T-helper 2 cell treated with Interferon-gamma antibody and Interleukin-4, amounts not matched to agents 100 ng/mL and 5 ng/mL, for 36 hours (primary cell): ENCODE measurements at regions not wholly inside any gene's neighbourhood (a gene's known extent, or its start where the extent isn't known, plus 50 kb on each side); places are given as distances from the start of the nearest gene placed in this dataset.

Experiments used
- intact Hi-C: fragments of 100-400 bp; cut with micrococcal nuclease; formaldehyde crosslinking; loops from one replicate; pipeline ENCODE4 v1.15.1; 2023

DNA sequence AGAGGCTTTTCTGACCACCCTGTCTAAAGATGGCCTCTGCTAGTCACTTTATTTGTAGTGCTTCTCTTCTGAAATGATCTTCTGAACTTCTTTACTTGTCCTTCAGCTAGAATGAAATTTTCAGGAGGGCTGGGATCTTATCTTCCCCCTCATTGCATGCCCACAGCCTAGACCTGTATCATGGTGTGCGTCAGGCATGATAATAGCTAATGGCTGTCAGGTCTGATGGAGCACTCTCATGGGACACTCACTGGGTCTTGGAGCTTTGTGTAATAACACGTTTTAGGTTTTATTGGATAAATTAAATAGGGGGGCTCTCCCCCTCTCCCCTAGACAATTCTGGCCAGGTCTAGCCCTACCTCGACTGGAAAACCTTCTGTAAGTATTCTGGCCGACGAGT is 97.1 kb upstream of the NRXN3 start:
- intact Hi-C loops: no loop called here

DNA sequence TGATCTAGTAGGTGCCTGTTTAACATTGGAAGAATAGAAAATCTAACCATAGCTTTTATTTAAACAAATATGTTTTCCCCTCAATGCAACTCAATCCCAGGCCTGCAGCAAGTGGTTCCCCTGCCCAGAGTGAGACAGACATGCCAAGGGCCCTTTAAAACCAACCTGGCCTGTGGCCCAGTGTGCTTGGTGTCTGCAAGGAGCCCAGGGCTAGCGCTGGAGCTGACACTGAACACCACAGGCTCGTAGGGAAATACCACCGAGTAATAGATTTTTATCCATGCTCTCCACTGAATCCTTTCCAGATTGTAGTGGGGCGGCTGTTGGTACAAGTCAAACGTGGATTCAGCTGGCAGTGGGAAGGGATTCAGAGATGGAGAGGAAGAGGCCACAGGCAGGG is 95.6 kb upstream of the NRXN3 start:
- intact Hi-C loops: no loop called here

DNA sequence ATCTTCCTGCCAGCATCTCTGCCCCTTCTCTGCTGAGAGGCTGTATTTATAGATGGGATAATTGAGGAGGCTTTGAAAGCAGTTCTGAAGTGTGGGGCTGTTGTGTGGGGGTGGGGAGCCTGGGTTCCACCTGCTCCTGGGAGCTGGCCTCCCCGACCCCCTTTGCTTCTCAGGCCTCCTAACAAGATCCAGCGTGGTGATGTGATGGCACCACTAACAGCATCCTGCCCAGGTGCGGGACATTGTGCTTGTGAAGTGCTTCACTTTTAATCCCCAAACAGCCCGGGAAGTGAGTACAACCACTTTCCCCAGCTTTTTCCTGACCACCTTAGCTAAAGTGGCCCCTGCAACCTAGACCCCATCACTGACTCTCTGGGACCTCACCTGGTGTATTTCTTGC is 95.1 kb upstream of the NRXN3 start:
- intact Hi-C loops: no loop called here

DNA sequence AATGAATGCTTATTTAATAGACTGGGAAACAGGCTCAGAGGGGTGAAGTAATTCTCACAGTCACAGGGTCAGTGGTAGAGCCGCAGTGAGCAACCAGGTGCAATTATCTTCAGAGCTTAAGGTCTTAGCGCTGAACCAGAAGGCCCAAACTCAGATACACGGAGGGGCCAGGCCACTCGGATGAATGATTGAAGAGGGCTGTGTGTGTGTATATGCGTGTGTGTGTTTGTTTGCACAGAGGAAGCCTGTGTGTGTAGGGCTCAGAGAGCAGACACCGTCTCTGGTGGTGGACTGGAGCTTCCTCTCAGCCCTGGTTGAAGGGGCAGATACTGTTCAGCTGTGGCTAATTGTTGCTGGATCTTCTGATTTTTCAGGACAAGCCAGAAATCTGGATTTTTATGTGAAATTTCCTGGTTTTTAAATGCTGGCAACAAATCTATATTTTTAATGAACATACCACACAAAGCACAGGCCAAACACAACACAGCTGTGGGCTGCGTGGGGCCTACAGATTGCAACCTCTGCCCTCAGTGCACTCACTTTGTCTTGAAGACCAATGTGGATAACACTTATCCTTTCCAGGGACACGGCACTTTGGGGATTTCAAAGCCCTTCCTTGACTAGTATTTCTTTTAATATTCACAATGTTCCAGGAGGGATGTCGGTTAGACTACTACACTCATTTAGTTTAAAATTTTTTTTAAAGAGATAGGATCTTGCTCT is 94.5 kb upstream of the NRXN3 start:
- intact Hi-C loops: no loop called here

DNA sequence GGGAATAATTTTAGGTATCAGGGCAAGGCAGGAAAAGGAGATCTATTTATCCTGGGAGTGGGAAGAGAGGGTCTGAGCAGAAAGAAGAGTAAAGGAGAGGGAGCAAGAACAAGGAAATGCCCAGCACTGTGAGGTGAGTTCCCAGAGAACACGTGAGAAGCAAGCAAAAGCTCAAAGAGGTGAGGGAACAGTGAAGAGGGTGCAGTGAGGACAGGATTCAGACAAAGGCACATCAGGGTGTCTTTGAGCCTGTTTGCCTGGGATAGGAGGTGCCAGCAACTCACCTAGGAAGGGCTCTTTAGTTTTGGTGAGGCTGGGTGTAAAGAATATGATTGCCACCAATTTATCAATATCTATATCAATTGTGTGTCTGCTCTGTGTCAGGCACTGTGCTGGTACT is 88.9 kb upstream of the NRXN3 start:
- intact Hi-C loops: no loop called here

DNA sequence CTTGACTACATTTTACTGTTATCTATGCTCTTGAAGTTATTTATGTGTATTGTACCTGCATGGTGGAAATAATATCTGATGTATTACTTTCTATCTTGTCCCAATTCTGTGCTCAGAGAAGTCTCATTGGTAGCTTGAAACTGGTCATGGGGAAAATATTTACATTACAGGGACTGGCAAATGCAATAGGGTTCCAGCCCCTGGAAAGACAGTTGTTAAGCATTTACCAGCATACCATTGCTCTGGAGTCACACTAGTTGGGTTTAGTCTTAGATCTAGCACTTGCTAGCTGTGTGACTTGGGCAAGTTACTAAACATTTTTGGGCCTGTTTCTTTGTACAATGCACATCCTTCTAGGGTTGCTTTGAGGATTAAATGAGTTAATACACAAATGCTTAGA is 86.3 kb upstream of the NRXN3 start:
- intact Hi-C loops: no loop called here

DNA sequence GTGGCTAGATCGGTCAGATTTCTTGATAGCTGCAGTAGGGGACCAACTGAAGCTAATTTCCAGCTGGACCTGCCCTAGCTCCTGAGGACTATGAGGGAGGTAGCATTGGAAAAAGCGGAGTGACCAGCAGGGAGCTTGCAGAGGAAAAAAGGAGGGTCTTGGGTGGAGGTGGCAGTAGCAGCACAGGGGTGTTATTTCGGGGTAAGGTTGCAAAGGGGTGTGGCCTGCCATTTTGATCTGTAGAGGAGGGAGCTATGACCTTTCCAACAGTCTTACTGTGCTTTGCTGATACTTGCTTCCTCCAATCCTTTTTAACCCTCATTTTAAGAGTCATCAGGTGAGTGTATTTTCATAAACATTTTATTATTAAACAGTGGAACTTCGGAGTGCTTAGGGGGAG is 83.8 kb upstream of the NRXN3 start:
- intact Hi-C loops: no loop called here

DNA sequence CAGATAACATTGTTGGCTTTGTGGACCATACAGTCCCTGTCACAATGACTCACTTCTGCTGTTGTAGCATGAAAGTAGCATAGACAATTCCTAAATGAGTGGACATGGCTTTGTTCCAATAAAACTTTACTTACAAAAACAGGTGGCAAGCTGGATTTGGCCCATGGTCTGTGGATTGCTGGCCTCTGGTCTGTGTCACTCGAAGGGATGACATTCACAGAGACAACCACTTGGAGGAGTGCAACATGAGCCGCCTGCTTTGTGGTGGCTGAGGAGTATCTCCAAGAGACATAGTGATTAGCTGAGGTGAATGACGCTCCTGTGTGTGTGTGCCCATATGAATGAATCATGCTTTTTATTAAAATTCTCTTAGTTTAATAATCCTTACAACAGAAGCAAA is 81.3 kb upstream of the NRXN3 start:
- intact Hi-C loops: no loop called here

DNA sequence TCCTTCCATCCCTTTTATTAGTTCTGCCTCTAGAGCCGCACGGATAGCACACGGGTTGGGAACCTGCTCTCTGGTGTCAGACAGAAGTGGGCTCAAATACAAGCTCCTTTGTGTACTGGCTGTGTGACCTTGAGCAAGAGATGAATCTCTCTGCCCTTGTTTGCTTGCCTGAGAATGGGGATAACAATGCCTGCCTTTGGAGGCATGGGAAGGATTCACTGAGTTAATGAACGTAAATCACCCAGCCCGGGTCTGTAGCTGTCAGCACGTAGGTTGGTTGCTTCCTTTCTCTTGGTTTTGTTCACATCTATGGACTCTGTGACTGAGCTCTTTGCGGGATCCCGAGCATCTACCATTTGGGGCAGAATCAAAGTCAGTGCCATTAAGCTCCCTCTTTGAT is 79.3 kb upstream of the NRXN3 start:
- intact Hi-C loops: no loop called here

DNA sequence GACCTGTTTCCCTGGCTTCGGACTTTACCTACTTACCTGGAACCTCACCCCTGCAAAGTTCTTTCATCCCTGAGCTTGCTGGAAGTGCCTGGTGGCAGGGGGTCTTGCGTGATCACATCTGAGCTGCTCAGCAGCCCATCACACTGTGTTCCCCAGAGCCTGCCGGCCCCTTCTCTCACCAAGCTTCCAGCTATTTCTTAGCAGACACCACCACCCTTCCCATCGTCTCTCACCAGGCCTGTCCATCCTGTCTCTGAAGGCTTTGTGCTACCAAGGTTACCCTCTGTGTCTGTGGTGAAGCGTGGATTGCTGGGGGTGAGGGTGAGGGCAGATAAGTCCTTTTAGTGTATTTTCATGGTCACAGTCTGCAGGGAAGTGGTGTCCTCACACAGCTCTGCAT is 78.8 kb upstream of the NRXN3 start:
- intact Hi-C loops: no loop called here

DNA sequence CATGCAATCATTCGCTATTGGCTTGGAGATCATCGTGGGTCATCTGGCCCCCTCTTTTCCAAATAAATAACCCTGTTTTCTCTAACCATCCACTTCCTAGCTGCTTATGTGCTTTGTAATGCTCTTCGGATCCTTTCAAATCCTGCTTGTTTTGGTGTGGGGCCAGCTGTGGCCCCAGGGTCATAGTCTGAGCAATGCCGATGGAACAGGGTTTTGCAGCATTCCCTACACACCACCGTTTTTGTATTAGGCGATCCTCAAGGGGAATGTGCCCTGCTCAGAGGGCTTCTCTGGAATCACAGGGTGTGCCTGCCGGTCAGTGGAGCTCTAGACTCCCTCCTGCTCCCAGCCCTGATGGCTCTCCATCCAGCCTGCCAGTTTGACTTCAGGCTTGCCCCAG is 78.1 kb upstream of the NRXN3 start:
- intact Hi-C loops: no loop called here

DNA sequence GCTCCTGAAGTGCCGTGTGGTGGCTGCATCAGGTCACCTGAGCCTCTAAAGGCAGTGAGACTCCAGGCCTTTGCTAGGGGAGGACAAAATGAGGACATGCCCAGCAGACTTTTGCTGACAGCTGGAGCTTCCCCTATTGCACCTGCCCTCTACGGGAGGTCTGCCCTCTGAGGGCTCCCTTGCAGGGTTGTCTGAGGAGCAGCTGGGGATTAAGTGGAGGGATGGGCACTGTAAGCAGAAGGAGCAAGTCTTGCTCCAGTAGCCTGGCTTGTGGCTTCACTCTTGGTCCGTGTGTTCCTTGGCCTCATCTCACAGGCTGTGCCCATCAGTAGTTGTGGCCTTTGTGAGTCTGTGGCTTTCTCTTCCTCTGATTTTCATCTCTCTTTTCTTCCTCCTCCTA is 66.9 kb upstream of the NRXN3 start:
- intact Hi-C loops: no loop called here

DNA sequence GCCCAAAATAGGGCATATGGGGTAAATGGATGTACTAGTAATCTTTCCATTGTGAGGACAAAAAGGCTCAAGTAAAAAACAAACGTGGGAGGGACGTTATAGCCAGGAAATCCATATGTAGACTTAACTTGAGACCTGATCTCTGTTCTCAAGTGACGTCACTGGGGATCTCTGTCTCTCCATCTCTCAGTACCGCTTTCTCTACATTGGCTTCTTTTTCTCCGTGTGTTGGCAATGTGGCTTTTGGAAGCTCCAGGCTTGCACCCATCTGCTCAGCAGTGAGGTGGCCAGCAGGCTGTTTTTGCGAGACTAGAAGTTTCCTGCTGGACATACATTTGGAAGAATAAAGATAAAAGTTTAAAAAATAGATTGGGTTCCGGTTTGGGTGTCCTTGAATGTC is 66.0 kb upstream of the NRXN3 start:
- intact Hi-C loops: no loop called here

DNA sequence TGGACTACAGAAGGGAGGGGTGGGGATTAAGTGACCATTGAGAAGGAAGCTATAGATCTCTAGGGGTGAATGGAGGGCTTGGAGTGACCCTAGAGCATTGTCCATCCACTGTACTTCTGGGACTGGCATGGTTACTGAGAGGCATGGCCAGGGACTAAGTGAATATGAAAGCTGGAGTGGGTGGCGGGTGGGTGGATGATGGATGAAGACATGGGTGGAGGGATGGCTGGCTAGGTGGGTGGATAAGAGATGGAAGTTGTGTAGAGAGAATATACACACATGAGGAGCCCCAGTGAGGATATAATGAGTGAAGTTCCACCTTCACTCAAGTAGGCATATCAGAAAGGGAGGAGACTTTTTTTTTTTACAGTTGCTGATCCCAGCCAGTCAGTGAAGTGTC is 65.5 kb upstream of the NRXN3 start:
- intact Hi-C loops: no loop called here

DNA sequence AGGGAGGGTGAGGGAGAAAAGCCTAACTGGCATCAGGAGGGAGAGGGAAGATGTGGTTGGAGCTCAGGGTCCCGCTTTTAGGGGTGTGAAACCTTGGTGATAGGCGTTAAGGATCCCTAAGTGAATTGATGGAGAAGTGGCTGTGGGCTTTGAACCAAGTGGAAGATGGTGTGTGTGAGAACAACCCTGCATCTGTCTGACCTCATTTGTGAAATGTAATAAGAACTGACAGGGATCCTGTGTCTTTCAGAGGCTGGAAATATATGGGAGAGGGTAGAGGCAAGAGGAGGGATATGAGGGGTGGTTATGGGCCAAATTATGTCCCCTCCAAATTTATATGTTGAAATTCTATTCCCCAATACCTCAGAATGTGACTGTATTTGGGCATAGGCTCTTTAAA is 63.8 kb upstream of the NRXN3 start:
- intact Hi-C loops: no loop called here

DNA sequence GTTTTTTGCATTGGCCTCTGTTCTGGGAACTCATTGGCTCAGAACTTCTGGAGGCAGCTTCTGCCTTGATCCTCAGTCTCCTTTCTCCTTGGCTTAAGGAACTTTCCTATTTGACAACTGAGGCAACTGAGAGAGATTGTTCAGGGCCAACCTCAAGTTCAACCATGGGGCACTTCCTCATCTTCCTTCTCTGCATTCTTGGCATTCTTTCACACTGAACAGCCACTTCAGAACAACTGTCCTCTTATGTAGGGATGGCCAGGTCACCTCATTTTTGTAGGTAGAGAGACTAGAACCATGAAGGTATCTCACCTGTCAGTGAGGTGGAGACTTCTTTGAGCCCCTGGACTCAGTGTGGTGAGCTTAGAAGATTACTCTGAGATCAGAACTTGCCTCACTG is 63.0 kb upstream of the NRXN3 start:
- intact Hi-C loops: no loop called here

DNA sequence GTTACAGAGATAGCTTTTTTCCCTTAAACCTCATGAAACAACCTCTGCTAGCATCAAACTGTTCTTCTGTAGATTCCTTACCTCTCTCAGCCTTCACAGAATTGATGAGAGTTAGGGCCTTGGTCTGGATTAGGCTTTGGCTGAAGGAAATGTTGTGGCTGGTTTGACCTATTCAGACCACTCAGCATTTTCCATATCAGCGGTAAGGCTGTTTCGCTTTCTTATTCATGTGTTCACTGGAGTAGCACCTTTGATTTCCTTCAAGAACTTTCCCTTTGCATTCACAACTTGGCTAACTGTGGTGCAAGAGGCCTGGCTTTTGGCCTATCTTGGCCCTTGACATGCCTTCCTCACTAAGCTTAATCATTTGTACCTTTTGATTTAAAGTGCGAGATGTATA is 50.7 kb upstream of the NRXN3 start:
- intact Hi-C loops: no loop called here
